ES-I3 (cell line): ENCODE measurements at regions not wholly inside any gene's neighbourhood (a gene's known extent, or its start where the extent isn't known, plus 50 kb on each side); places are given as distances from the start of the nearest gene placed in this dataset.

ENCODE experiments used
- H3K36me3 ChIP-seq: 2 replicates; pipeline ENCODE4 v1.6.1; 2013; ENCODE audit warnings: mild to moderate bottlenecking, low read length, control low read depth, moderate library complexity; ENCODE audit not compliant: insufficient read depth
- H3K4me1 ChIP-seq: 2 replicates; pipeline ENCODE4 v1.6.1; 2013; ENCODE audit warnings: mild to moderate bottlenecking, control low read depth, low read length; ENCODE audit not compliant: insufficient read depth
- H3K9ac ChIP-seq: 2 replicates; pipeline ENCODE4 v1.6.1; 2013; ENCODE audit warnings: low read depth, mild to moderate bottlenecking, low read length, moderate library complexity
- H3K9me3 ChIP-seq: 2 replicates; pipeline ENCODE4 v1.6.1; 2013; ENCODE audit warnings: mild to moderate bottlenecking, low read length, moderate library complexity; ENCODE audit not compliant: control insufficient read depth, insufficient read depth

GRCh38 chr17:73952480-73953205 is 250.8 kb upstream of the RPL38 start:
- H3K9me3 ChIP-seq = no peaks in the 10 kb centered on the region
- H3K4me1 ChIP-seq = no peaks in the 10 kb centered on the region; the same call in 1 of the 2 replicates
- peak overlapping the region; percentile 60 for H3K9ac ChIP-seq
- H3K36me3 ChIP-seq = no peaks in the 10 kb centered on the region

- H3K4me1 ChIP-seq = no peaks in the 10 kb centered on the region; the same call in 1 of the 2 replicates
- H3K9me3 ChIP-seq = no peaks in the 10 kb centered on the region
- H3K9ac ChIP-seq = peak overlapping the region; percentile 60; the same call in 1 of the 2 replicates
- no peaks in the 10 kb centered on the region for H3K36me3 ChIP-seq
These were observed 250.1 kb upstream of the RPL38 start for GRCh38 chr17:73953206-73954033.

GRCh38 chr17:73954951-73955350 is 248.5 kb upstream of the RPL38 start:
- H3K36me3 ChIP-seq = no peaks in the 10 kb centered on the region
- no peak overlapping the region for H3K9ac ChIP-seq
- no peaks in the 10 kb centered on the region for H3K9me3 ChIP-seq
- H3K4me1 ChIP-seq = no peaks in the 10 kb centered on the region; the same call in 1 of the 2 replicates

- no peaks in the 10 kb centered on the region; the same call in 1 of the 2 replicates for H3K4me1 ChIP-seq
- H3K9ac ChIP-seq = no peak overlapping the region
- H3K36me3 ChIP-seq = no peaks in the 10 kb centered on the region
- H3K9me3 ChIP-seq = no peaks in the 10 kb centered on the region
These were observed 247.9 kb upstream of the RPL38 start for GRCh38 chr17:73955616-73956015.

- Histone ChIP-seq H3K9ac (no peak overlapping the region), H3K9me3 (no peaks in the 10 kb centered on the region), H3K4me1 (no peaks in the 10 kb centered on the region; the same call in 1 of the 2 replicates), H3K36me3 (no peaks in the 10 kb centered on the region)
These were observed 247.3 kb upstream of the RPL38 start for GRCh38 chr17:73956169-73956568.

- Histone ChIP-seq H3K9me3 (no peaks in the 10 kb centered on the region), H3K4me1 (no peaks in the 10 kb centered on the region; the same call in 1 of the 2 replicates), H3K36me3 (no peaks in the 10 kb centered on the region), H3K9ac (no peak overlapping the region)
These were observed 246.6 kb upstream of the RPL38 start for GRCh38 chr17:73956595-73957465.

GRCh38 chr17:73957564-73957963 is 245.9 kb upstream of the RPL38 start:
- H3K9ac ChIP-seq = no peak overlapping the region
- no peaks in the 10 kb centered on the region for H3K36me3 ChIP-seq
- no peaks in the 10 kb centered on the region; the same call in 1 of the 2 replicates for H3K9me3 ChIP-seq
- H3K4me1 ChIP-seq = no peaks in the 10 kb centered on the region; the same call in 1 of the 2 replicates

GRCh38 chr17:73958453-73958852 is 245.0 kb upstream of the RPL38 start:
- Histone ChIP-seq H3K9ac (no peak overlapping the region), H3K4me1 (no peaks in the 10 kb centered on the region; the same call in 1 of the 2 replicates), H3K36me3 (no peaks in the 10 kb centered on the region), H3K9me3 (no peaks in the 10 kb centered on the region; the same call in 1 of the 2 replicates)

GRCh38 chr17:73960469-73960868 is 243.0 kb upstream of the RPL38 start:
- H3K36me3 ChIP-seq = no peaks in the 10 kb centered on the region
- no peaks in the 10 kb centered on the region; the same call in 1 of the 2 replicates for H3K4me1 ChIP-seq
- no peak overlapping the region for H3K9ac ChIP-seq
- H3K9me3 ChIP-seq = peaks cover 2% of the 10 kb centered on the region; the same call in 1 of the 2 replicates

GRCh38 chr17:73962308-73962707 is 241.2 kb upstream of the RPL38 start:
- no peak overlapping the region for H3K9ac ChIP-seq
- no peaks in the 10 kb centered on the region for H3K36me3 ChIP-seq
- H3K4me1 ChIP-seq = no peaks in the 10 kb centered on the region
- peaks cover 2% of the 10 kb centered on the region; the same call in 1 of the 2 replicates for H3K9me3 ChIP-seq

- Histone ChIP-seq H3K9me3 (peaks cover 2% of the 10 kb centered on the region; the same call in 1 of the 2 replicates), H3K36me3 (no peaks in the 10 kb centered on the region), H3K9ac (no peak overlapping the region), H3K4me1 (no peaks in the 10 kb centered on the region)
These were observed 234.8 kb upstream of the RPL38 start for GRCh38 chr17:73968680-73969079.

GRCh38 chr17:73969956-73970355 is 233.5 kb upstream of the RPL38 start:
- Histone ChIP-seq H3K36me3 (no peaks in the 10 kb centered on the region), H3K9ac (no peak overlapping the region), H3K4me1 (0 out of 2 replicates have a peak, but pooled peaks cover 4% of the 10 kb centered on the region), H3K9me3 (no peaks in the 10 kb centered on the region)

- Histone ChIP-seq H3K36me3 (no peaks in the 10 kb centered on the region), H3K9ac (no peak overlapping the region), H3K4me1 (0 out of 2 replicates have a peak, but pooled peaks cover 4% of the 10 kb centered on the region), H3K9me3 (no peaks in the 10 kb centered on the region)
These were observed 232.4 kb upstream of the RPL38 start for GRCh38 chr17:73971127-73971526.

GRCh38 chr17:73972056-73972455 is 231.4 kb upstream of the RPL38 start:
- Histone ChIP-seq H3K9ac (no peak overlapping the region), H3K36me3 (no peaks in the 10 kb centered on the region)

More at GRCh38 chr17:73972056-73972455, 231.4 kb upstream of the RPL38 start:
- 0 out of 2 replicates have a peak, but pooled peaks cover 4% of the 10 kb centered on the region for H3K4me1 ChIP-seq
- no peaks in the 10 kb centered on the region for H3K9me3 ChIP-seq
